ENCODE measurements at regions not wholly inside any gene's neighbourhood (a gene's known extent, or its start where the extent isn't known, plus 50 kb on each side); places are given as distances from the start of the nearest gene placed in this dataset.

GRCh38 chr6:82032444-82032843, 215.1 kb downstream of the IBTK start:
- no peak overlapping the region for H2AK5ac ChIP-seq (ENCODE audit: insufficient read length, low read length)
- no peak for TF ChIP-seq CTCF (conservative IDR thresholded peaks at IDR 0.05)
- H4K20me1 ChIP-seq (ENCODE audit: control insufficient read depth, insufficient read depth, insufficient read length) = no peaks in the 10 kb centered on the region
- H2BK5ac ChIP-seq (ENCODE audit: insufficient read length, low read length) = no peak overlapping the region
- H4K8ac ChIP-seq (replicated peaks; ENCODE audit: insufficient read length, low read depth, low read length) = no peak overlapping the region
- H3K4me2 ChIP-seq (ENCODE audit: insufficient read depth, insufficient read length, low read length) = no peak overlapping the region
- no peak overlapping the region for H2AFZ ChIP-seq (ENCODE audit: low read length)
- H2BK15ac ChIP-seq (ENCODE audit: low read depth, low read length) = no peak overlapping the region
- H3T11ph ChIP-seq (ENCODE audit: low read length) = no peak overlapping the region
- H3K4me1 ChIP-seq (ENCODE audit: insufficient read depth, low read length) = no peaks in the 10 kb centered on the region
- no peak overlapping the region for H3K9ac ChIP-seq (ENCODE audit: extremely low read depth, insufficient read length, low read length)
- H3K79me1 ChIP-seq (ENCODE audit: insufficient read depth, low read depth, low read length, poor library complexity, severe bottlenecking) = no peaks in the 10 kb centered on the region
- no peak overlapping the region for H2BK120ac ChIP-seq (ENCODE audit: low read depth, low read length, poor library complexity, severe bottlenecking)
- no peak overlapping the region for H3K56ac ChIP-seq (ENCODE audit: insufficient read length, low read depth, low read length)
- no peak overlapping the region for H3K18ac ChIP-seq (ENCODE audit: insufficient read length, low read depth, low read length)
- no peak overlapping the region for H3K23ac ChIP-seq (ENCODE audit: insufficient read length, low read depth, low read length)
- Mint-ChIP-seq H3K36me3 (ENCODE audit: insufficient read depth in 1 of 3, low read depth in 3 of 3) (no peaks in the 10 kb centered on the region), H3K4me1 (no peaks in the 10 kb centered on the region), H3K27me3 (ENCODE audit: low read depth) (no peaks in the 10 kb centered on the region), H3K27ac (no peak overlapping the region), H3K4me3 (no peak overlapping the region), H3K9me3 (no peaks in the 10 kb centered on the region)
- H3K9me3 ChIP-seq (ENCODE audit: control insufficient read depth, low read depth, low read length) = no peaks in the 10 kb centered on the region
- no peak overlapping the region for H3K4ac ChIP-seq (ENCODE audit: low read depth, low read length)
- H3K14ac ChIP-seq (ENCODE audit: insufficient read depth, low read length) = no peak overlapping the region
- H3K79me2 ChIP-seq (ENCODE audit: insufficient read depth, low read length) = no peaks in the 10 kb centered on the region
- H4K91ac ChIP-seq (ENCODE audit: insufficient read length, low read depth, low read length) = no peak overlapping the region
- H4K5ac ChIP-seq (ENCODE audit: insufficient read length, low read depth, low read length) = no peak overlapping the region
- no peak overlapping the region for H2BK12ac ChIP-seq (ENCODE audit: insufficient read length, low read depth, low read length)
- no peaks in the 10 kb centered on the region for H3K23me2 ChIP-seq (ENCODE audit: insufficient read length, low read depth, low read length, poor library complexity, severe bottlenecking)
- no peak for DNase-seq
- H3K27ac ChIP-seq (ENCODE audit: insufficient read length, low read depth, low read length) = no peak overlapping the region
- no peak overlapping the region for H2BK20ac ChIP-seq (ENCODE audit: low read depth, low read length, poor library complexity, severe bottlenecking)
- no peaks in the 10 kb centered on the region for H3K27me3 ChIP-seq (ENCODE audit: insufficient read depth, low read length)

Measured in H9 (cell line).